ENCODE measurements at regions not wholly inside any gene's neighbourhood (a gene's known extent, or its start where the extent isn't known, plus 50 kb on each side); places are given as distances from the start of the nearest gene placed in this dataset.

GRCh38 chr5:115350894-115351293, 54.4 kb upstream of the CCDC112 start:
- no peaks in the 10 kb centered on the region for H3K36me3 ChIP-seq
- no peak for DNase-seq
- H3K9me3 ChIP-seq (ENCODE audit: severe bottlenecking) = peaks cover 4% of the 10 kb centered on the region
- H3K4me3 ChIP-seq (ENCODE audit: low read depth, low read length) = no peak overlapping the region
- H3K27ac ChIP-seq = no peak overlapping the region
- H3K27me3 ChIP-seq (ENCODE audit: insufficient read depth, low read depth, severe bottlenecking) = no peaks in the 10 kb centered on the region
- no peak for TF ChIP-seq CTCF (IDR thresholded peaks at IDR 0.05; ENCODE audit: low read depth, low read length)

- Histone ChIP-seq H3K27ac (no peak overlapping the region), H3K36me3 (no peaks in the 10 kb centered on the region), H3K4me3 (ENCODE audit: low read depth, low read length) (no peak overlapping the region), H3K9me3 (ENCODE audit: severe bottlenecking) (peaks cover 1% of the 10 kb centered on the region), H3K27me3 (ENCODE audit: insufficient read depth, low read depth, severe bottlenecking) (no peaks in the 10 kb centered on the region)
- no peak for DNase-seq
- no peak for TF ChIP-seq CTCF (IDR thresholded peaks at IDR 0.05; ENCODE audit: low read depth, low read length)
Observed at GRCh38 chr5:115349001-115349817, 52.8 kb upstream of the CCDC112 start.

- H3K27me3 ChIP-seq (ENCODE audit: insufficient read depth, low read depth, severe bottlenecking) = no peaks in the 10 kb centered on the region
- no peaks in the 10 kb centered on the region for H3K36me3 ChIP-seq
- no peak for DNase-seq
- no peak overlapping the region for H3K27ac ChIP-seq
- no peaks in the 10 kb centered on the region for H3K9me3 ChIP-seq (ENCODE audit: severe bottlenecking)
- H3K4me3 ChIP-seq (ENCODE audit: low read depth, low read length) = no peak overlapping the region
- TF ChIP-seq CTCF (IDR thresholded peaks at IDR 0.05; ENCODE audit: low read depth, low read length) = no peak
Observed at GRCh38 chr5:115348175-115348574, 51.7 kb upstream of the CCDC112 start.

Data from WERI-Rb-1 (cell line).